ENCODE measurements at regions not wholly inside any gene's neighbourhood (a gene's known extent, or its start where the extent isn't known, plus 50 kb on each side); places are given as distances from the start of the nearest gene placed in this dataset.

- in situ Hi-C loops (cut with MboI; ENCODE audit: low sequenced_read_pairs): no loop called here
- POLR2A ChIA-PET (ENCODE audit: unreplicated experiment): no interaction called here
- WGBS, 2 experiments (ENCODE audit: extremely low coverage in 2 of 2, insufficient read length in 1 of 2): no CpG with 5 or more reads among the region's 4 CpGs
These were observed 165.7 kb upstream of the CARMIL1 start for GRCh38 chr6:25113436-25113835.

More at GRCh38 chr6:25113436-25113835, 165.7 kb upstream of the CARMIL1 start:
- no peak overlapping the region for H2AK9ac ChIP-seq (replicated peaks; ENCODE audit: low read depth, low read length, poor library complexity)
- no peaks in the 10 kb centered on the region for H3K4me1 ChIP-seq (ENCODE audit: control insufficient read depth, insufficient read depth, low read length)
- ATAC-seq (ENCODE audit: low read depth): no peak
- no peak overlapping the region for H4K5ac ChIP-seq (ENCODE audit: low read depth, low read length)
- H4K91ac ChIP-seq (ENCODE audit: insufficient read depth, low read depth, low read length): no peak overlapping the region
- H2AFZ ChIP-seq (replicated peaks; ENCODE audit: low read length, poor library complexity): no peak overlapping the region
- CTCF ChIA-PET: no interaction called here
- dilution Hi-C loops (cut with HindIII; ENCODE audit: low sequenced_read_pairs, unreplicated experiment): no loop called here
- no peak overlapping the region for H3K27ac ChIP-seq (ENCODE audit: insufficient read depth, low read length)
- H3K36me3 ChIP-seq (ENCODE audit: control insufficient read depth, insufficient read depth, low read length): no peaks in the 10 kb centered on the region
- H3K4me2 ChIP-seq (ENCODE audit: low read depth, low read length): no peak overlapping the region
- H2BK120ac ChIP-seq (ENCODE audit: low read depth, low read length): no peak overlapping the region
- no peak overlapping the region for H2BK20ac ChIP-seq (ENCODE audit: low read depth, low read length)
- H2BK5ac ChIP-seq (ENCODE audit: low read depth, low read length, poor library complexity, severe bottlenecking): no peak overlapping the region
- no peak overlapping the region for H4K8ac ChIP-seq (ENCODE audit: low read depth in 2 of 2, low read length in 2 of 2)
- H2AK5ac ChIP-seq (ENCODE audit: low read depth, low read length): no peak overlapping the region
- H3K56ac ChIP-seq (ENCODE audit: extremely low read depth, insufficient read depth, low read length): no peak overlapping the region
- no peak overlapping the region for H3K9ac ChIP-seq (ENCODE audit: low read depth, low read length)
- H3K27me3 ChIP-seq (ENCODE audit: control insufficient read depth, insufficient read depth, low read length): no peaks in the 10 kb centered on the region
- no peak for TF ChIP-seq RAD21 (IDR thresholded peaks at IDR 0.05; ENCODE audit: low read length)
- TF ChIP-seq MAZ (IDR thresholded peaks at IDR 0.05; ENCODE audit: borderline replicate concordance, low read depth, low read length): no peak
- no peak for TF ChIP-seq RCOR1 (IDR thresholded peaks at IDR 0.05; ENCODE audit: insufficient replicate concordance, low read length)
- no peak for TF ChIP-seq USF2 (IDR thresholded peaks at IDR 0.05; ENCODE audit: low read depth, low read length)
- no peak for TF ChIP-seq SMC3 (IDR thresholded peaks at IDR 0.05; ENCODE audit: low read depth, low read length)
- TF ChIP-seq CEBPB (IDR thresholded peaks at IDR 0.05; ENCODE audit: low read depth, low read length): no peak
- TF ChIP-seq CTCF (conservative IDR thresholded peaks at IDR 0.05; ENCODE audit: low read depth, low read length): no peak
- no peak for TF ChIP-seq MAFK (IDR thresholded peaks at IDR 0.05; ENCODE audit: low read depth, low read length)
- no peak for TF ChIP-seq CHD1 (IDR thresholded peaks at IDR 0.05; ENCODE audit: low read depth, low read length)
- TF ChIP-seq, protein P1, sequence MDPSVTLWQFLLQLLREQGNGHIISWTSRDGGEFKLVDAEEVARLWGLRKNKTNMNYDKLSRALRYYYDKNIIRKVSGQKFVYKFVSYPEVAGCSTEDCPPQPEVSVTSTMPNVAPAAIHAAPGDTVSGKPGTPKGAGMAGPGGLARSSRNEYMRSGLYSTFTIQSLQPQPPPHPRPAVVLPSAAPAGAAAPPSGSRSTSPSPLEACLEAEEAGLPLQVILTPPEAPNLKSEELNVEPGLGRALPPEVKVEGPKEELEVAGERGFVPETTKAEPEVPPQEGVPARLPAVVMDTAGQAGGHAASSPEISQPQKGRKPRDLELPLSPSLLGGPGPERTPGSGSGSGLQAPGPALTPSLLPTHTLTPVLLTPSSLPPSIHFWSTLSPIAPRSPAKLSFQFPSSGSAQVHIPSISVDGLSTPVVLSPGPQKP (IDR thresholded peaks at IDR 0.05; ENCODE audit: borderline replicate concordance, low read depth, low read length): no peak
- TF ChIP-seq POLR2A (IDR thresholded peaks at IDR 0.05; ENCODE audit: low read depth, low read length): no peak
- TF ChIP-seq NFE2L2 (IDR thresholded peaks at IDR 0.05; ENCODE audit: low read depth, low read length): no peak
- TF ChIP-seq MXI1 (IDR thresholded peaks at IDR 0.05; ENCODE audit: borderline replicate concordance, low read depth, low read length): no peak
- TF ChIP-seq RFX5 (IDR thresholded peaks at IDR 0.05; ENCODE audit: low read depth, low read length): no peak
- TF ChIP-seq FOS (IDR thresholded peaks at IDR 0.05; ENCODE audit: low read depth, low read length): no peak
- no peak for TF ChIP-seq BHLHE40 (IDR thresholded peaks at IDR 0.05; ENCODE audit: low read depth, low read length)
- no peak overlapping the region for H3K4me3 ChIP-seq (ENCODE audit: insufficient read depth, low read depth, low read length)
- no peaks in the 10 kb centered on the region for H4K20me1 ChIP-seq (ENCODE audit: insufficient read depth, low read length)
- H3K79me1 ChIP-seq (ENCODE audit: low read depth in 1 of 2, low read length in 2 of 2): no peaks in the 10 kb centered on the region
- no peaks in the 10 kb centered on the region for H3K9me3 ChIP-seq (ENCODE audit: control insufficient read depth, insufficient read depth, low read length)
- no TSS peak for BruUV-seq (replicated peaks)
- H3K4ac ChIP-seq (ENCODE audit: low read depth, low read length): no peak overlapping the region
- H3K18ac ChIP-seq (ENCODE audit: low read depth, low read length): no peak overlapping the region
- H3K23ac ChIP-seq (ENCODE audit: low read depth, low read length): no peak overlapping the region
- H2BK15ac ChIP-seq (ENCODE audit: low read depth, low read length): no peak overlapping the region
- intact Hi-C loops (cut with micrococcal nuclease): no loop called here
- 0 out of 2 replicates have a peak overlapping the region, but pooled peaks have one; percentile 15 for H3K14ac ChIP-seq (replicated peaks; ENCODE audit: low read depth, low read length)
- DNase-seq: no peak
- H3K9me1 ChIP-seq (ENCODE audit: insufficient read depth, low read length): peaks cover 3% of the 10 kb centered on the region; the same call in 1 of the 2 replicates

Measured in IMR-90 (cell line).